HepG2 (cell line): ENCODE measurements at regions not wholly inside any gene's neighbourhood (a gene's known extent, or its start where the extent isn't known, plus 50 kb on each side); places are given as distances from the start of the nearest gene placed in this dataset.

Source experiments
- CHD4 ChIP-seq: fragments of 200-600 bp; sonication (generic); IDR thresholded peaks from 2 replicates; pipeline ENCODE4 v1.7.0; 2017; ENCODE audit warnings: mild to moderate bottlenecking, low read length, borderline replicate concordance
- ELF3 ChIP-seq: IDR thresholded peaks from 2 replicates; pipeline ENCODE4 v1.6.1; 2016; ENCODE audit warnings: missing genetic modification reagents, missing compliant biosample characterization
- KLF13 ChIP-seq: sonication (generic); formaldehyde crosslinking; IDR thresholded peaks from 2 replicates; pipeline ENCODE4 v1.4.0; 2020; ENCODE audit warnings: mild to moderate bottlenecking, missing genetic modification reagents
- NCOA2 ChIP-seq: sonication (generic); formaldehyde crosslinking; IDR thresholded peaks from 2 replicates; pipeline ENCODE4 v1.8.0; 2022; ENCODE audit warnings: inconsistent platforms
- NFAT5 ChIP-seq: sonication (generic); formaldehyde crosslinking; IDR thresholded peaks from 2 replicates; pipeline ENCODE4 v1.4.0; 2020; ENCODE audit warnings: missing genetic modification reagents
- SOX6 ChIP-seq, 2 experiments: fragments of 450-650 bp in 1 of 2; sonication (generic) in 1 of 2; formaldehyde crosslinking in 1 of 2; IDR thresholded peaks; 2 replicates each; pipeline versions ENCODE4 v1.4.0 to v1.6.1; 2017 to 2020; ENCODE audit warnings: antibody characterized with exemption in 1 of 2, mild to moderate bottlenecking in 1 of 2, missing genetic modification reagents in 1 of 2
- ZBTB40 ChIP-seq, 2 experiments: fragments of 450-650 bp in 1 of 2; sonication (generic) in 1 of 2; formaldehyde crosslinking in 1 of 2; IDR thresholded peaks; 2 replicates each; pipeline versions ENCODE4 v1.6.1 to v1.8.0; 2016 to 2022; ENCODE audit warnings: antibody characterized with exemption in 1 of 2, mild to moderate bottlenecking in 1 of 2, missing genetic modification reagents in 1 of 2
- ZNF138 ChIP-seq: sonication (generic); formaldehyde crosslinking; IDR thresholded peaks from 2 replicates; pipeline ENCODE4 v1.5.0; 2020; ENCODE audit warnings: mild to moderate bottlenecking, low read depth, missing genetic modification reagents
- ZNF468 ChIP-seq: sonication (generic); formaldehyde crosslinking; IDR thresholded peaks from 2 replicates; pipeline ENCODE4 v1.8.0; 2022; ENCODE audit warnings: mild to moderate bottlenecking, moderate library complexity, missing genetic modification reagents
- ZNF790 ChIP-seq: sonication (generic); formaldehyde crosslinking; IDR thresholded peaks from 2 replicates; pipeline ENCODE4 v1.8.0; 2022; ENCODE audit warnings: missing genetic modification reagents, mild to moderate bottlenecking, borderline replicate concordance

GRCh38 chr2:145055651-145056050 is 535.7 kb upstream of the ZEB2 start (continued):
- TF ChIP-seq NFAT5 (CRISPR knock-in tag) (no peak), ZNF138 (CRISPR knock-in tag) (no peak), ZNF790 (CRISPR knock-in tag) (no peak), SOX6 (IDR thresholded peaks at IDR 0.05) (no peak), SOX6 (CRISPR knock-in tag; IDR thresholded peaks at IDR 0.05) (no peak), CHD4 (no peak), ZNF468 (CRISPR knock-in tag) (no peak), ZBTB40 (IDR thresholded peaks at IDR 0.05) (no peak), ZBTB40 (CRISPR knock-in tag; IDR thresholded peaks at IDR 0.05) (no peak), NCOA2 (no peak), KLF13 (CRISPR knock-in tag) (no peak), ELF3 (CRISPR knock-in tag) (no peak)
- TF ChIP-seq, all 625 proteins: peak for 0
